ENCODE measurements at regions not wholly inside any gene's neighbourhood (a gene's known extent, or its start where the extent isn't known, plus 50 kb on each side); places are given as distances from the start of the nearest gene placed in this dataset.

DNA sequence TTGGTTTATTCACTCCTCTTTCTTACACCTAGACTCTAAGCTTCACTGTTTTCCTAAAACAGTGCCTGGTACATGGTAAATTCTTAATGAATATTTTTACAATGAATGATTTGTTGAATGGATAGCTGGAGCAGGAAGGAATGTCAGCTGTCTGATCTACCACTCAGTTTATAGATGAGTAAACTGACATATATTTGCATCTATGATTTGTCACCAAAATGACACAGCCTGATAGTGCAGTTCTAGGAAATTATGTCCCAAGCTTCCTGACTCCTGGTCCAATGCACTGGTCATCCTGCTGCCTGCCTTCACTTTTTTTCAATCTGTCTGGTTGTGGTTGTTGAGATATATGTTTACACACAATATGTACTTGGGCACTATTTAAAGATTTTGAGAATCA, 651.7 kb upstream of the WWC1 start:
- H3K9ac ChIP-seq (ENCODE audit: low read length), result no peak overlapping the region
- H3K9me3 ChIP-seq (ENCODE audit: control extremely low read depth in 1 of 3, control insufficient read depth in 2 of 3, insufficient read depth in 1 of 3, low read length in 2 of 3), result no peaks in the 10 kb centered on the region
- H3K27me3 Mint-ChIP-seq, result no peaks in the 10 kb centered on the region
- H3K4me2 ChIP-seq (replicated peaks; ENCODE audit: low read depth, low read length, poor library complexity, severe bottlenecking), result no peak overlapping the region
- no peaks in the 10 kb centered on the region for H3K27me3 ChIP-seq (replicated peaks in 1 of 4; ENCODE audit: control extremely low read depth in 1 of 4, control insufficient read depth in 3 of 4, insufficient read depth in 4 of 4, low read length in 3 of 4)
- no peak for ATAC-seq (ENCODE audit: low read depth)
- H3K79me2 ChIP-seq (ENCODE audit: control insufficient read depth, insufficient read depth, low read length), result no peaks in the 10 kb centered on the region
- no peaks in the 10 kb centered on the region for H4K20me1 ChIP-seq (ENCODE audit: control insufficient read depth, insufficient read depth, low read length, poor library complexity, severe bottlenecking)
- no peaks in the 10 kb centered on the region for H3K36me3 ChIP-seq (replicated peaks in 1 of 2; ENCODE audit: control extremely low read depth in 1 of 2, control insufficient read depth in 1 of 2, extremely low read depth in 1 of 2, insufficient read depth in 2 of 2, low read length in 1 of 2)
- intact Hi-C loops (cut with micrococcal nuclease), result no loop called here
- no peaks in the 10 kb centered on the region for H3K4me1 Mint-ChIP-seq
- no peak overlapping the region for H2AFZ ChIP-seq (ENCODE audit: insufficient read depth, low read depth, low read length, poor library complexity, severe bottlenecking)
- H3K4me3 Mint-ChIP-seq, result no peak overlapping the region
- H3K27ac Mint-ChIP-seq, result no peak overlapping the region
- H3K4me1 ChIP-seq (ENCODE audit: control insufficient read depth in 2 of 2, insufficient read depth in 2 of 2, low read length in 2 of 2), result no peaks in the 10 kb centered on the region
- TF ChIP-seq, protein P1, sequence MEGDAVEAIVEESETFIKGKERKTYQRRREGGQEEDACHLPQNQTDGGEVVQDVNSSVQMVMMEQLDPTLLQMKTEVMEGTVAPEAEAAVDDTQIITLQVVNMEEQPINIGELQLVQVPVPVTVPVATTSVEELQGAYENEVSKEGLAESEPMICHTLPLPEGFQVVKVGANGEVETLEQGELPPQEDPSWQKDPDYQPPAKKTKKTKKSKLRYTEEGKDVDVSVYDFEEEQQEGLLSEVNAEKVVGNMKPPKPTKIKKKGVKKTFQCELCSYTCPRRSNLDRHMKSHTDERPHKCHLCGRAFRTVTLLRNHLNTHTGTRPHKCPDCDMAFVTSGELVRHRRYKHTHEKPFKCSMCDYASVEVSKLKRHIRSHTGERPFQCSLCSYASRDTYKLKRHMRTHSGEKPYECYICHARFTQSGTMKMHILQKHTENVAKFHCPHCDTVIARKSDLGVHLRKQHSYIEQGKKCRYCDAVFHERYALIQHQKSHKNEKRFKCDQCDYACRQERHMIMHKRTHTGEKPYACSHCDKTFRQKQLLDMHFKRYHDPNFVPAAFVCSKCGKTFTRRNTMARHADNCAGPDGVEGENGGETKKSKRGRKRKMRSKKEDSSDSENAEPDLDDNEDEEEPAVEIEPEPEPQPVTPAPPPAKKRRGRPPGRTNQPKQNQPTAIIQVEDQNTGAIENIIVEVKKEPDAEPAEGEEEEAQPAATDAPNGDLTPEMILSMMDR (IDR thresholded peaks at IDR 0.05), result no peak
- no peak for TF ChIP-seq EZH2 (IDR thresholded peaks at IDR 0.05; ENCODE audit: borderline replicate concordance, insufficient read depth, low read depth, low read length, poor library complexity, severe bottlenecking)
- DNase-seq, result no peak
- CTCF ChIA-PET, result no interaction called here
- no peak overlapping the region for H3K27ac ChIP-seq (ENCODE audit: low read length in 2 of 2)
- POLR2A ChIA-PET, result no interaction called here
- H3K4me3 ChIP-seq (ENCODE audit: control extremely low read depth in 1 of 5, extremely low read depth in 1 of 5, insufficient read depth in 1 of 5, low read depth in 2 of 5, low read length in 4 of 5), result no peak overlapping the region
- H3K9me3 Mint-ChIP-seq (ENCODE audit: insufficient read depth), result peaks cover 3% of the 10 kb centered on the region

- Mint-ChIP-seq H3K4me3 (no peak overlapping the region), H3K27me3 (no peaks in the 10 kb centered on the region), H3K4me1 (no peaks in the 10 kb centered on the region), H3K9me3 (ENCODE audit: insufficient read depth) (peaks cover 3% of the 10 kb centered on the region), H3K27ac (no peak overlapping the region)
- Histone ChIP-seq H3K4me3 (ENCODE audit: control extremely low read depth in 1 of 5, extremely low read depth in 1 of 5, insufficient read depth in 1 of 5, low read depth in 2 of 5, low read length in 4 of 5) (no peak overlapping the region), H3K79me2 (ENCODE audit: control insufficient read depth, insufficient read depth, low read length) (no peaks in the 10 kb centered on the region), H3K36me3 (replicated peaks in 1 of 2; ENCODE audit: control extremely low read depth in 1 of 2, control insufficient read depth in 1 of 2, extremely low read depth in 1 of 2, insufficient read depth in 2 of 2, low read length in 1 of 2) (no peaks in the 10 kb centered on the region), H2AFZ (ENCODE audit: insufficient read depth, low read depth, low read length, poor library complexity, severe bottlenecking) (no peak overlapping the region), H4K20me1 (ENCODE audit: control insufficient read depth, insufficient read depth, low read length, poor library complexity, severe bottlenecking) (no peaks in the 10 kb centered on the region), H3K4me1 (ENCODE audit: control insufficient read depth in 2 of 2, insufficient read depth in 2 of 2, low read length in 2 of 2) (no peaks in the 10 kb centered on the region), H3K27ac (ENCODE audit: low read length in 2 of 2) (no peak overlapping the region), H3K27me3 (replicated peaks in 1 of 4; ENCODE audit: control extremely low read depth in 1 of 4, control insufficient read depth in 3 of 4, insufficient read depth in 4 of 4, low read length in 3 of 4) (no peaks in the 10 kb centered on the region), H3K4me2 (replicated peaks; ENCODE audit: low read depth, low read length, poor library complexity, severe bottlenecking) (no peak overlapping the region), H3K9me3 (ENCODE audit: control extremely low read depth in 1 of 3, control insufficient read depth in 2 of 3, insufficient read depth in 1 of 3, low read length in 2 of 3) (no peaks in the 10 kb centered on the region), H3K9ac (ENCODE audit: low read length) (no peak overlapping the region)
- CTCF ChIA-PET, result no interaction called here
- ATAC-seq (ENCODE audit: low read depth), result no peak
- intact Hi-C loops (cut with micrococcal nuclease), result no loop called here
- DNase-seq, result no peak
- POLR2A ChIA-PET, result no interaction called here
- no CpG with 5 or more reads among the region's 1 CpG for WGBS (ENCODE audit: insufficient coverage)
- TF ChIP-seq, protein P1 (IDR thresholded peaks at IDR 0.05), result no peak
- TF ChIP-seq EZH2 (IDR thresholded peaks at IDR 0.05; ENCODE audit: borderline replicate concordance, insufficient read depth, low read depth, low read length, poor library complexity, severe bottlenecking), result no peak
Observed at GRCh38 chr5:167642181-167642580, 649.3 kb upstream of the WWC1 start.
